ENCODE measurements at regions not wholly inside any gene's neighbourhood (a gene's known extent, or its start where the extent isn't known, plus 50 kb on each side); places are given as distances from the start of the nearest gene placed in this dataset.

GRCh38 chr4:130185123-130185522 lies 1089.2 kb downstream of the C4orf33 start:
- Histone ChIP-seq H3K4me3 (no peak overlapping the region), H3K27me3 (no peaks in the 10 kb centered on the region), H3K4me1 (no peaks in the 10 kb centered on the region), H3K9me3 (no peaks in the 10 kb centered on the region), H3K36me3 (no peaks in the 10 kb centered on the region), H3K27ac (no peak overlapping the region)
- no peak for TF ChIP-seq CTCF (IDR thresholded peaks at IDR 0.05)
- intact Hi-C loops (cut with DNase I; ENCODE audit: low total_unique reads) = no loop called here
- no peak for DNase-seq

- no peak overlapping the region for H3K4me3 ChIP-seq
- no peaks in the 10 kb centered on the region for H3K36me3 ChIP-seq
- no peak for DNase-seq
- no peaks in the 10 kb centered on the region for H3K27me3 ChIP-seq
- no peak for TF ChIP-seq CTCF (IDR thresholded peaks at IDR 0.05)
- H3K9me3 ChIP-seq = no peaks in the 10 kb centered on the region
- intact Hi-C loops (cut with DNase I; ENCODE audit: low total_unique reads) = no loop called here
- no peak overlapping the region for H3K27ac ChIP-seq
- no peaks in the 10 kb centered on the region for H3K4me1 ChIP-seq
These were observed 1091.0 kb downstream of the C4orf33 start for GRCh38 chr4:130186931-130187330.

- no peaks in the 10 kb centered on the region for H3K36me3 ChIP-seq
- intact Hi-C loops (cut with DNase I; ENCODE audit: low total_unique reads) = no loop called here
- no peak for TF ChIP-seq CTCF (IDR thresholded peaks at IDR 0.05)
These were observed 1091.6 kb downstream of the C4orf33 start for GRCh38 chr4:130187587-130187986.

GRCh38 chr4:130192787-130193186 lies 1096.8 kb downstream of the C4orf33 start:
- intact Hi-C loops (cut with DNase I; ENCODE audit: low total_unique reads) = no loop called here
- no peak for DNase-seq

More at GRCh38 chr4:130187587-130187986, 1091.6 kb downstream of the C4orf33 start:
- Histone ChIP-seq H3K27me3 (no peaks in the 10 kb centered on the region), H3K27ac (no peak overlapping the region), H3K4me1 (no peaks in the 10 kb centered on the region), H3K4me3 (no peak overlapping the region), H3K9me3 (no peaks in the 10 kb centered on the region)
- no peak for DNase-seq

GRCh38 chr4:130197946-130198345 lies 1102.0 kb downstream of the C4orf33 start:
- no peak overlapping the region for H3K4me3 ChIP-seq

More at GRCh38 chr4:130192787-130193186, 1096.8 kb downstream of the C4orf33 start:
- H3K36me3 ChIP-seq = no peaks in the 10 kb centered on the region
- no peaks in the 10 kb centered on the region for H3K27me3 ChIP-seq
- H3K4me1 ChIP-seq = no peaks in the 10 kb centered on the region
- H3K27ac ChIP-seq = no peak overlapping the region
- no peak for TF ChIP-seq CTCF (IDR thresholded peaks at IDR 0.05)
- no peaks in the 10 kb centered on the region for H3K9me3 ChIP-seq
- no peak overlapping the region for H3K4me3 ChIP-seq

More at GRCh38 chr4:130197946-130198345, 1102.0 kb downstream of the C4orf33 start:
- no peak overlapping the region for H3K27ac ChIP-seq
- H3K9me3 ChIP-seq = peaks cover 0 to 14% (median 13%) of the 10 kb centered on the region in 3 donors
- no peaks in the 10 kb centered on the region for H3K4me1 ChIP-seq
- H3K27me3 ChIP-seq = no peaks in the 10 kb centered on the region
- H3K36me3 ChIP-seq = no peaks in the 10 kb centered on the region
- intact Hi-C loops (cut with DNase I; ENCODE audit: low total_unique reads) = no loop called here
- TF ChIP-seq CTCF (IDR thresholded peaks at IDR 0.05) = no peak
- no peak for DNase-seq
